ENCODE measurements at regions not wholly inside any gene's neighbourhood (a gene's known extent, or its start where the extent isn't known, plus 50 kb on each side); places are given as distances from the start of the nearest gene placed in this dataset.

DNA sequence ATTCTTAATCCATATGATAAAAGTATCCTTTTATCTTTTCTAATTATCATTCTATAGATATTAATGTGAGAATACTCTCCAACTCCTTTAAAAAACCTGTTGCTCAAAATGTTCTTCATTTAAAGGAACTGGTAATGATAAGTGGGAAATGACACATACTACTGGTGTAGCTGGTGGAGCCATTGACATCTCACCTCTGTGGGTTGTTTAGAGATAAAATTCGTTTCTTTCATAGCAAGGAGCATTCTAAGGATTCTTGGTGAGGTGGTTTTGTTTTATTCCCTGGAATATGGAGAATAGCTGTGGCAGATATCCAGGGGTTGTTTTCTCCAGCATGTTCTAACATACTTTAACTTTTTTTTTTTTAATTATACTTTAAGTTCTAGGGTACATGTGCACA, 299.8 kb upstream of the THBS1 start:
- no peak for DNase-seq (ENCODE audit: low spot score)

DNA sequence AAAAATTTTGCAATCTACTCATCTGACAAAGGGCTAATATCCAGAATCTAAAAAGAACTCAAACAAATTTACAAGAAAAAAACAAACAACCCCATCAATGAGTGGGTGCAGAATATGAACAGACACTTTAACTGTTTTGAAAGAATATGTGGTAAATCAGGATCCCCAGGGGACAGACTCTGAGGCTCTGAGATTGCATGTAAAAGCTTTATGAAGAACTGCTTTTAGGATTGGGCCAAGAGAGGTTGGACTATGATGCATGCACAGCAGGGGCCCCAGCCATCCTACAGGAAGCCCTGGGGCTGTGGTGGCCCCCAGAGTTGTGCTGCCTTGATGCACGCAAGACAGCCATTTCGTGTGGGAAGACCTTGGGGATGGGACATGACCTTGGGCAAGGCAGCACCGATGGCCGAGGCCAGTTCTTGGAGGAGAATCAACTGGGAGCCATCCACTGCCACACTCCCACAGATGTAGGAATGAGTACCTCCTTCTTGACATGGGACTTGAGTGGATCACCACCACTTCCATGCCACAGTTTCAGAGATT, 298.1 kb upstream of the THBS1 start:
- no peak for DNase-seq (ENCODE audit: low spot score)

DNA sequence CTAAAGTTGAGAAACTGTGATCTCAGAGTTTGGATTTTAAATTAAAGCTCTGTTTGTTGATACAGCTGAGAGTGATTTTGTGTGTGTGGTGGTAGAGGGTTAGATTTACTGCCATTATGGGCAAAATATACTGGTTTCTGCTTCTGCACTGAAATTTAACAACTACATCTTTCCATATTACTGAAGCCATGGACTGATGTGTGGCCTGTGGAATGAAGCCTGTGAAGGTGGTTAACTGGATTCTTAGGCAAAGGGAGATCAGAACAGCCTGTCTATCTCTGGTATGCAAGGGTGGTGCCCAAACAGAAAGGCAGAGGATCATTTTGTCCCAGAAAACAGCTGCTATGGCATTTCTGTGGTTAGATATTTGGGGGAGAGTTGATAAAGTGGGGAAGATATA, 297.3 kb upstream of the THBS1 start:
- no peak for DNase-seq (ENCODE audit: low spot score)

DNA sequence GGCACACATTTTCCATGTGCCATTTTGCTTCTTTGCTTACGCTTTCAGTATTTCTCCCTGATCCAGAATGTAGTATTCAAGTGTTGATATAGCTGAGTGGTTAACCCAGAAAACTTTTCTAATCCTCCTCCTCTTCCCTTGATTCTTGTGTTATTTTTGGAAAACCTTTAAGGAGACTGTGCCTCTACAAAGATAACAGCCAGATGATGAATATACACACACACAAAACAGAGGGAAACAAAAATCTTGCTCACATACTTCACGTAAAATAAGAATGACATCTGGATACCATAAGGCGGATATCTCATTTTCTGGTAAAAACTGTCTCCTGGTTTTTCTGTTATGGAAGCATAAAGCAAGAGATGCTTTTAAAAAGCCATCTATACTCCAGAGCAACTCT, 295.8 kb upstream of the THBS1 start:
- no peak for DNase-seq (ENCODE audit: low spot score)

DNA sequence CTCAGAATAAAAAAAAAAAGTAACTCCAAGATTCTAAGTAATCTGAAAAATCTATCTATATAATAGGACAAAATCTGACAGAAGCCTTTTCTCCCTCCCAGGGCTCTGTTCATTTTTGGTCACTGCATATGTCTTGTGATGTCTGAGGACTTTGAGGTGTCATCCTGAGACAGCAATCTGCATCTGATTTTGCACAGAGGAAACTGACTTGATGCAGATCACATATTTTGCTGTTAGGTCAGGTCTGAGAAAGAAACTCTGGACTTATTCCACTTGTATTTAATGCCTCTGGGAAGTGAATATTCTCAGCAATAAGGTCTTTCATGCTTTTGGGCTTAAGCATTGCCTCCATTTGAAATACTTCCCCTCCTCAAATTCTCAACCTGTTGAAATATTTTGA, 295.2 kb upstream of the THBS1 start:
- DNase-seq (ENCODE audit: low spot score) = no peak

DNA sequence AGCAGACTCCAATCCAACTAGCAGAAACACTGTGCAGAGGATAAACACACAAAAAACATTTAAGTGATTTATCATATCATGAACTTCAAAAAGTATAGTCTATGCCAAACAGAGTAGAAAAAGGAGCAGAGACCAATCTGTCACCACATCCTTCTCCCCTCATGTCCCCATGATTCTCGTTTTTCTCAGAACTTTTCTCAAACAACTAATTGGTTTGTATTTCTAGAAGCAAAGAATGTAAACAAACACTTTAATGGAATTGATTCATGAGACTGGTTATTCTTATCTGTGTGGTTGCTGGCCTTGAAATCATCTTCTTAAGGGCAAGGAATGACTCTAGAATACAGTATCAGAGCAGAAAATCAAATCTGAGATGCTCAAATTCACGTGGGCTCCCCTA, 294.2 kb upstream of the THBS1 start:
- no peak for DNase-seq (ENCODE audit: low spot score)

DNA sequence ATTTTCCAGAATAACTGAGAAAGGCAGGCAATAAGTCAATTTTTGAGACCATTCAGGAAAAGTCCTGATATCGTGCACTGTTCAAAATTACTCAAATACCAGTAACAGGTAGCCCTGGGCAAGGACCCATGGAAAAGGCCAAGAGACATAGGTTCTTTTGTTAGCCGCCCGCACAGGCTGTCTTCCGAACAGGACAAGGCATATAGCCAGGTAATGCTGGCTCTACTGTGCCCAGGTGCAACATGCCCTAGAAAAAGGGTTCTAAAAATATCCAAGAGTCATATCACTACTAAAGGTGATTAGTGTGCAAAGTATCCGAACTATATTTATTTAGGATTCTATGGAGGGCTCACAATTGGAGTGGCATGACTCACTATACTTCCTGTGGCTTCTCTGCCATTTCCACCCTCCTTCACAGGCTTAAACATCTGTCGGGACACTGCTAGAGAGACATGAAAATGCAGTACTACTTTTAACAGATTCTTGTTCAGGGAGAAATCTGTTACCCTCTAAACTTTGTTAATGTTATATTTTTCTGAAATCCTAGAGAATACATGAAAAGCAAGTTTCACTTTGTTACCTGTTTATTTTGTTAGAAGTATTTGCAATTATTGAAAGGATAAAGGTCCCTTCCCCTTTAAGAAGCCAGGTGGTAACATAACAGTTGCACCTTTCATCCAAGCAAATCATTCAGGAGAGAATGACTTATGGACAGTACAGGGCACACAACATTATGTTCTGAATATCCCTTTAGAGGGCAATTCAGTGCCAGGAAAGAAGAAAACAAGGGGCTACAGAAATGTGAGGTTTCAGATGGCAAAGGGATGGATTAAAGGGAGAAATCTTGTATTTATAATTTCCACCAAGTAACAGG, 293.3 kb upstream of the THBS1 start:
- DNase-seq (ENCODE audit: low spot score) = no peak

DNA sequence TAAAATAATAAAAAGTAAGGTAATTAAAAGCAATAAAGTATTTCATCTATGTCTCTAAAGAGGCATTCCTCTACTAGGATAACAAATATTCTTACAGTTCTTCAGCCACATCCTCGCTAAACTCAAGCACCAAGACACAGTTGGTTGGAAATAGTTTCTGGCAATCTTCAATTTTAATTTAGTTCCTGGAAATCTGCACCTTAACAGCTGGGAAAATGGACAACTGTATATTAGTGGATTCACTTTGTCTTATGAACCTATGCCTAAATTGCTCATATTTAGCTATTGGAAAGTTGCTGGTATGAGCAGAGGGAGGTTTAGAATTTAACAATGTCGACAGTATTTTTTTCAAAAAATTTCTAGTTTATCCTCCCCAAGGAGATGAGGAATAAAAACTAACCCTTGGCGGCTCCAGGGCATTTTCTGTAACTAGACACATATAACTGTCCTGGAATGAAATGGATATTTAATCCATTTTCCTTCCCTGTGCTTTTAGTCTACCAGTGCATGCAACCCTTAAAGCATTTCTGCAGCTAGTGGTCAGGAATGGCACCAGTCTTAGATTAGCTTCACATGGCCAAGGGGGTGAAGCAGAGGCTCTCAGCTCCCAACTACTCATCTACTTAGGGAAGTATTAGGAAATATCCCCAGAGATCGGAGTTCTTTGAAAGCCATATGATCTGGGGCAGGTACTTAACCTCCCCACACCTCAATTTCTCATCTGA, 290.0 kb upstream of the THBS1 start:
- DNase-seq (ENCODE audit: low spot score) = no peak

DNA sequence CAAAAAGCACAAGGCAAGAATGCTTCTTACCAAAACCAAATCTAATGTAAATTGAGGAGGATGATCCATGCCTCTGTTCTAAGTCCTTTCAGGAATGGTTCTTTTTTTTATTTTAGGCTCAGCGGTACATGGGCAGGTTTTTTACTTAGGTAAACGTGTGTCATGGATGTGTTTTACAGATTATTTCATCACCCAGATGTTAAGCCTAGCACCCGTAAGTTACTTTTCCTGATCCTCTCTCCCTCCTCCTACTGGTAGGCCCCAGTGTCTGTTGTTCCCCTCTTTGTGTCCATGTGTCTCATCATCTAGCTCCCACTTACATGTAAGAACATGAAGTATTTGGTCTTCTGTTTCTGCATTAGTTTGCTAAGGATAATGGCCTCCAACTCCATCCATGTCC, 289.2 kb upstream of the THBS1 start:
- no peak for DNase-seq (ENCODE audit: low spot score)

DNA sequence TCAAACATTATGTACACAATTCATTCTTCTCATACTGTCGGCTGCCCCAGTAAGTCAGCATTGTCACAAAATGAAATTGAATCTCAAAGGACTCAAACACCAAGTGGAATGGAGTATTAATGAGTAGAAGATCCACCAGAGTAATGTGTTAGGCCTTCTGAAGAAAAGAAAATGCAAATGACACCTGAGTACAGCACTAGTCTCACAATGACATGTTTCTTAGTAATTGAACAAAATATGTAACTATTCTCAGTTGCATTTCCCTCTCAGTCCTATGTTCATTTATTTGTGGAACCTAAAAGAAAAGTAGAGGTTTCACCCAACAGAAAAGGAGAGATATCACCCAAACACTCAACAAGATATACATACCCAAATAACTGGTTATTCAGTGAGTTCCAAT, 283.9 kb upstream of the THBS1 start:
- no peak for DNase-seq (ENCODE audit: low spot score)

DNA sequence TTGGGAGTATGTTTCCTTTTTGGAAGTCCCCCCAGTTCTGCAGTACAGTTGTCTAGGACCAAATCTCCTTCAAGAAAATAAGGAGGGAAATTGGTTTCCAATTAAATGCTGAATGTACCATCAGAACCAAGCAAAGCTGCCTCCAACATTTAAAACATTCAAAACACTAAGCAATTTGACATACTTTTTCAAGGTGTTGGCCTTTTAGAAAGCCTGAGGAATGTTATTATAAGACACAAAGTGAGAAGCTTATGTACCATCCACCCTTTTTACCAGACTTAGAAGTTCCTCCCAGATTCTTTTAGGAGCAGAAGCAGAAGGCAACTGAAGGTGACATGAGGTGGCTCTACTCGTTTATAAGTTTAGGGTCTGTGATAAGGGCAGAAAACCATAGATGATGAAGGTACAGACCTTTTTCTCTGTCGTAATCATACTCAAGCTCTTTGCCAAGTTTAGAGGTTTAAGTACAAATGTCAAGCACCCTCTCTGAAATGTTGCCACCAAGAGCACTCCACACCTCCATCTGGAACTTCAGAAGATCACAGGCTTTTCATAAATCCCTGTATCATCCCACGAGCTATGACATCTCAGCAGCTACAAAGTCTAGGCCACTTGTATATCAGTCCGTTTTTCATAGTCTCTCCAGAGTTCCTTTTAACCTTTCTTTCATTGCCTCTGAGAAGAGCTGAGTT, 282.5 kb upstream of the THBS1 start:
- no peak for DNase-seq (ENCODE audit: low spot score)

DNA sequence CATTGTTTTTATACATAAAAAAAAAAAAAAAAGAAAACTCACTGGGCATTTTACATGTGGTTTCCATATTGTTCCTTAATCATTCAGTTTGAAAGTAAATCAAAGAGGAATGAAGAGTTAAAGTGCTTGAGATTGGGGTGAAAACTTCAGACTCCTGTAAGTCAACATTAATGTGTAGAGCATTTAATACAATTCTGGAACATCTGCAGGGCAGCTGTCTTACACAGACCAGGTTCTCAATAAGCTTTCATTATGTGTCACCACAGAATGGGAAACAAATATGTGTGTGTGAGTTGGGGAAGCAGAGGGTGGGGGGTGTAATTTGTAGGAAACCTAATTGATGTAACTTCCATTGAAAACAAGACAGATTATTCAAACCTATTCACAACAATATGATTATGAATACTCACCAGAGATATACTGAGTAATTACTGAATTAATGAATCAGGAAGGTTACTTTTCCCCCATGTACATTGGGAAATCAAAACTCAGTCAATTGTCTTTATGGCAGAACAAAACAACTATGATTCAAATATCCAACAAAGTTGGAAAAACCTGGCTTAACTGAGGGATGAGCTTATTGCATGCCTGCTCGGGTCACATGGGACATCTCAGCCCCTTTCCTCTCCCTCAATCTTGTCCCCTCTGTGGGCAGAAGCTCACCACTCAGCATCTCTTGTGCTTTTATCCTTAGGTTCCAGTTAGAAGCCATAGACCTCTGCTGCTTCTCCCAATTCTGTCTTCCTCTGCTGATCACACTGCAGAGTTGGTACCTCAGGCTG, 281.2 kb upstream of the THBS1 start:
- no peak for DNase-seq (ENCODE audit: low spot score)

DNA sequence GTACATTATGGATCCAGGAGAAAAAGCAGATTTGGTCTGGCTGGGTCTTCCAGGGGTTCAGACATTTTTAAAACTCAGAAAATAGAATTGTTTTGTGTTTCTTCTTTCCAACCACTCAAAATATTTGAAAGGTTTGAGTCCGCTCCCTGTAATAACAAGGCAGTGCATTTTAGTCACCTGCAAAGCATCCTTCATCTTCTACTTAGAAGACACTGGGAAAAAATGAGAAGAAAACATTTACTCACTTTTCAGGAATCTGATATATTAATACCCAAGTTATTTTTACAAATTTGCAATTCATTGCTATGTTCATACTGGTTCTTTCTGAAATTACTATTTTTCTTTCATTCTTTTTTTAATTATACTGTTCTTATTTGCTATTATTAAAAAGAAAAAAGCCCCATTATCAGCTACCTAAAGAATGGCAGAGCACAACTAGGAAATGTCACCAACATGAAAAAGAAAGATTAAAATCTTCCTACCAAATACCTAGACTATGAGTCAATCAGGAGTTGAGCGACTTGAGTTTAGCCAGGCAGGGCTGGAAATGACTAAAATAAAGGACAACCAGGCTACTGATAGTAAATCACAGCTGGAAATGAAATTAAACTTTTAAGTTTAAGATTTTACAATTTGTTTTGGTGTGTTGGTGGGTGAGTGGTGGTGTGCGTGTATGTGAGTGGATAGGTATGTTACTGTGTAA, 280.3 kb upstream of the THBS1 start:
- no peak for DNase-seq (ENCODE audit: low spot score)

DNA sequence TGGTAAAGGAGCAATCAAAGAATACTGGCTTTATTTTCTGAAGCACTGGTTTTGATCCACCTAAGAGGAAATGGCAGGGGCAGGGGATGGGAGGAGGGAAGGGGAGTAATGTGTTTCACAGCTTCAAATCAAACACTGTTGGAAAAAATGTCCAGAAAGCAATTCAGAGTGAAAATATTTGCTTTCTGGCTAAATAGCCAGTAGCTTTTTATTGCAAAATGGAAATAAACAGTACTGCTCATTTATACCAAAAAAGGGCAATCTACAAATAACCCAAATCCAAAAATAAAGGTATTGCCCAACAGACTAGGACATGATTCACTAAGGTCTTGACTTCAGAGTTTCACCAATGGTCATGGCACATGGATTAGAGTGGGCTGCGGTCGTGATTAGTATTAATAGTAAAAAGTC, 279.3 kb upstream of the THBS1 start:
- no peak for DNase-seq (ENCODE audit: low spot score)

DNA sequence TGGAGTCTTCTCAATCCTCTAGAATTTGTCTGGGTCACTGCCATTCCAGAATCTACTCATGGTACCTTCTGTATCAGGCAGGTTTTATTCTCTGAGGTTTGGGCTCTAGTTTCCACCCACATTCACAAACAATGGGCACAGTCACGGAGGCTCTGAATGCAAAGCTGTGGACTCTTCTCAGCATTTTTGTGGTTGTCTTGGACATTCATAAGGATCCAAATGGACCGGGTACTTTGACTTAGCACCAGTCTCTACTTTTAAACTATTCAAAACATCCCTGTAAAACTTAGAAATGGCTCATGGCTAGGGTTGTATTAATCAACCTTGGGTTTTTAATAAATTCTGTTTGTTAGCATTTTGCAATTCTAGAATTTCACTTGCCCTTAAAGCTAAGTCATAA, 277.9 kb upstream of the THBS1 start:
- DNase-seq (ENCODE audit: low spot score) = no peak

DNA sequence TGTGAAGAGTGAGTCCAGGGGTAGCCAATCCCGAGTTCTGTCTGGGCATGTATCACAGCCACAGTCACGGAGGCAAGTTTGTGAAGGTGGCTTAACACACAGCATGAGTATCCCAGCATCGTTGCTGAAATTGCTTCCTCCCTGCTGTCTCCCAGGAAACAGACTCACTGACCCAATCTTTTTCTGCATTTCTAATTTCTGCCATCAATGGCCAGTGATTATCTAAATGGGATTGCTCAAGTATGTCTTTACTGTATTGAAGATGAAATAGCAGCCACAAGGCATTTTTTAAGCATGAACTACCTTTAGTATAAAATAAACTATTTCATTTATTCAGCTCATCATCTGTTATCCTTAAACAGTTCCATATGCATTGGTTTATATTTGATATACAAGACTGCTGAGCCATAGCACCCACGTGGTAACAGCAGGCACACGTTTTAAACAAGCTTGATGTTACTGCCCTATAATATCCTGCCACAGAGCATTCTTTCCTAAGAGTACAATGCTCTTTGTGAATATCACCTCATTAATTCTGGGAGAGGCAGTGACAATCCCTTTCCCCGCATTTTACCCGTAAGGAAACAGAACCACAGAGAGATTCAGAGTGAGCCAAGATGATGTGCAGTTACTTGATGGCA, 276.6 kb upstream of the THBS1 start:
- no peak for DNase-seq (ENCODE audit: low spot score)

DNA sequence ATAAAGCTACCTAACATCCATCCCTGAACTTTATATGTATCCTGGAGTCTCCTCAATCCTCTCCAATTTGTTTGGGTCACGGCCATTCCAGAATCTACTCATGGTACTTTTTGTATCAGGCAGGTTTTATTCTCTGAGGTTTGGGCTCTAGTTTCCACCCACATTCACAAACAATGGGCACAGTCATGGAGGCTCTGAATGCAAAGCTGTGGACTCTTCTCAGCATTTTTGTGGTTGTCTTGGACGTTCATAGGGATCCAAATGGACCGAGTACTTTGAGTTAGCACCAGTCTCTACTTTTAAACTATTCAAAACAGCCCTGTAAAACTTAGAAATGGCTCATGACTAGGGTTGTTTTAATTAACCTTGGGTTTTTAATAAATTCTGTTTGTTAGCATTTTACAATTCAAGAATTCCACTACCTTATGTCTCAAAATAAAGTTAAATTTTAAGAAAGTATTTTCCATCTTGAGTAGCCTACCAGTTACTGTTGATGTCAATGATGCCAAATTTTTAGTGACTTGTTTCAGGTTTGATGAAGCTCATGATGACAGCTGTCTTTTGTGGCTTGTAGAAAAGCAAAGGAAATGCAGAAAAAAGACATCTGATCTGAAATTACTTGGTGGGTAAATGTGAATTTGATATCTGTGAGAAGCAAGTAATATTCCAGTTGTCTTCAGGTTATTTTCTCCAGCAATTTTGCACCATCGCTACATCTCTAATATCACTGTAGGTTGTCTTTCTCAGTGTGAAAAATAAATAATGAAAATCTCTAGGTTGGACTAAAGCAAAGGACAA, 275.7 kb upstream of the THBS1 start:
- DNase-seq (ENCODE audit: low spot score) = no peak

DNA sequence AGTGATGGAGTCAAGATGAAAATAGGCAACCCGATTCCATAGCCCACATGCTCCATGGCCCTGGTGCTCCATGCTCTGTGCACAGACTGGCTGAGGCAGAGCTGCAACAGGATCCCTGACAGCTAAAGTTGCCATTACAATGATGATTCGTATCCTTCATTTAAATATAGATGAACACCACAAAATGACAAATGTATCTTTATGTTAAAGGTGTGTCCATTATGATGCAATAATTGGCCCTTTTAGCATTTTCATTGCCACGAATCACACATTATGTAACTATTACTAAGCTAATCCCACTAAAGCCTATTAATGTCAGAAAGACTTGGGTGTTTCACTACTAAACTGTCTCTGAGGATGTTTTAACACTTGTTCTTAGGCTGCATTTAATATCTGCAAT, 270.2 kb upstream of the THBS1 start:
- no peak for DNase-seq (ENCODE audit: low spot score)

DNA sequence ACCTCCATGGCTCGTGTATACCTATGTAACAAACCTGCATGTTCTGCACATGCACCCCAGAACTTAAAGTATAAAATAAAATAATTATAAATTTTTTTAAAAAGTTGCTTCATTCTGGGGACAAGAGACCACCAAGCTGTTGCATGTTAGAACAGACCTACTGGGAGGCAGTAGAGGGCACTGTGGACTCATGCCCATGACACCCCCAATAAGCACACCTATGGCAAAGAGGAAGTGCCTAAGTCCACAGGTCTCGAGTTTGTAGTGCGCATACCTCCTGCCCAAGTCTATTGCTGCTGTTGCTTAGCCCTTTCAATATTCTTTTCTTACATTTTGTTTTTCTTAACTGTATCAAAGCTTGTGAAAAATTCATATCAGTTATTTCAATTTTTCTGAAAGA, 267.9 kb upstream of the THBS1 start:
- no peak for DNase-seq (ENCODE audit: low spot score)

DNA sequence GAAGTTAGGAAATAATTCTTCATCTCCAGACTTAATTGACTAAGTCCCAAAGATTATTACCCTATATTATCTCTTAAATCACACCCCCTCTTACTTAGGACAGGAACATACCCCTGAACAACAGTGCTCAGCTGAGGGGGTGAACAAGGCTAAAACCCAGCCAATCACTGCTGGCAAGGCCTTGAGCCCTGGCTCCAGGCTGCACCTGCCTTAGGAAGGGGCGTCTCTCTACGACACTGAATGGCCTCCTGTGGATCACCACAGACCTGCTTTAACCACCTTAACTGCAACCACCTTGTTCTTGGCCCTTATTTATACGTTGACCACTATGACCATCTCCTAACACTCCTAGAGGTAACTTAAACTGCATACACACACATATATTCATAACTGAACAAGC, 267.4 kb upstream of the THBS1 start:
- DNase-seq (ENCODE audit: low spot score) = no peak

Measured in HuH-7 (cell line).